Nephron progenitor cell (in vitro differentiated cells): ENCODE measurements at regions not wholly inside any gene's neighbourhood (a gene's known extent, or its start where the extent isn't known, plus 50 kb on each side); places are given as distances from the start of the nearest gene placed in this dataset.

Source experiments
- DNase-seq: peaks from one replicate; pipeline ENCODE4 v3.0.0; 2021
- H3K27ac Mint-ChIP-seq: 2 replicates; pipeline ENCODE4 v1.8.0; 2021; ENCODE audit warnings: mild to moderate bottlenecking, moderate library complexity, mixed read lengths
- H3K27me3 Mint-ChIP-seq: 2 replicates; pipeline ENCODE4 v1.8.0; 2021; ENCODE audit warnings: mild to moderate bottlenecking, low read depth, mixed read lengths; ENCODE audit not compliant: poor library complexity
- H3K36me3 Mint-ChIP-seq: 2 replicates; pipeline ENCODE4 v1.8.0; 2021; ENCODE audit warnings: low read depth, mixed read lengths
- H3K4me1 Mint-ChIP-seq: 2 replicates; pipeline ENCODE4 v1.8.0; 2021; ENCODE audit warnings: mixed read lengths
- H3K4me3 Mint-ChIP-seq: 2 replicates; pipeline ENCODE4 v1.8.0; 2021; ENCODE audit warnings: mild to moderate bottlenecking, moderate library complexity, mixed read lengths
- H3K9me3 Mint-ChIP-seq: 2 replicates; pipeline ENCODE4 v1.8.0; 2021; ENCODE audit warnings: mild to moderate bottlenecking, moderate library complexity, mixed read lengths
- CTCF ChIP-seq: fragments of 200-600 bp; sonication (generic); IDR thresholded peaks from 2 replicates; pipeline ENCODE4 v1.5.0; 2021; ENCODE audit warnings: antibody characterized with exemption

- Mint-ChIP-seq H3K4me1 (peaks cover 17% of the 10 kb centered on the region), H3K27ac (no peak overlapping the region), H3K4me3 (no peak overlapping the region), H3K36me3 (no peaks in the 10 kb centered on the region), H3K9me3 (peaks cover 3% of the 10 kb centered on the region), H3K27me3 (peaks cover 13% of the 10 kb centered on the region)
- TF ChIP-seq CTCF = no peak
- no peak for DNase-seq
Observed at GRCh38 chr17:72183194-72183685, 62.4 kb downstream of the SOX9 start.

GRCh38 chr17:72184805-72185204 lies 64.0 kb downstream of the SOX9 start:
- no peak for TF ChIP-seq CTCF
- no peak for DNase-seq
- no peak overlapping the region for H3K4me3 Mint-ChIP-seq

GRCh38 chr17:72185564-72185963 lies 64.7 kb downstream of the SOX9 start:
- peaks cover 17% of the 10 kb centered on the region for H3K4me1 Mint-ChIP-seq
- no peak for TF ChIP-seq CTCF
- no peak for DNase-seq
- peak overlapping the region; percentile 43 for H3K27ac Mint-ChIP-seq
- H3K36me3 Mint-ChIP-seq = no peaks in the 10 kb centered on the region
- peaks cover 10% of the 10 kb centered on the region for H3K27me3 Mint-ChIP-seq
- H3K4me3 Mint-ChIP-seq = no peak overlapping the region
- H3K9me3 Mint-ChIP-seq = peaks cover 3% of the 10 kb centered on the region

More at GRCh38 chr17:72184805-72185204, 64.0 kb downstream of the SOX9 start:
- Mint-ChIP-seq H3K4me1 (peaks cover 17% of the 10 kb centered on the region), H3K36me3 (no peaks in the 10 kb centered on the region), H3K27ac (peak overlapping the region; percentile 46), H3K9me3 (peaks cover 3% of the 10 kb centered on the region), H3K27me3 (peaks cover 10% of the 10 kb centered on the region)

- no peaks in the 10 kb centered on the region for H3K36me3 Mint-ChIP-seq
- no peak overlapping the region for H3K4me3 Mint-ChIP-seq
- H3K4me1 Mint-ChIP-seq = peaks cover 30% of the 10 kb centered on the region
- H3K27me3 Mint-ChIP-seq = peaks cover 6% of the 10 kb centered on the region
- no peaks in the 10 kb centered on the region for H3K9me3 Mint-ChIP-seq
- peak; percentile 30 for DNase-seq
- no peak overlapping the region for H3K27ac Mint-ChIP-seq
- TF ChIP-seq CTCF = no peak
Observed at GRCh38 chr17:72187556-72187955, 66.7 kb downstream of the SOX9 start.

GRCh38 chr17:72188801-72189200 lies 68.0 kb downstream of the SOX9 start:
- DNase-seq = no peak
- Mint-ChIP-seq H3K4me3 (no peak overlapping the region), H3K27me3 (peaks cover 6% of the 10 kb centered on the region), H3K36me3 (no peaks in the 10 kb centered on the region), H3K4me1 (peaks cover 29% of the 10 kb centered on the region), H3K9me3 (no peaks in the 10 kb centered on the region), H3K27ac (no peak overlapping the region)
- no peak for TF ChIP-seq CTCF

- peaks cover 29% of the 10 kb centered on the region for H3K4me1 Mint-ChIP-seq
- TF ChIP-seq CTCF = no peak
- peaks cover 2% of the 10 kb centered on the region for H3K27me3 Mint-ChIP-seq
Observed at GRCh38 chr17:72189768-72190593, 69.2 kb downstream of the SOX9 start.

More at GRCh38 chr17:72189768-72190593, 69.2 kb downstream of the SOX9 start:
- no peak for DNase-seq
- Mint-ChIP-seq H3K9me3 (no peaks in the 10 kb centered on the region), H3K4me3 (no peak overlapping the region), H3K27ac (peak overlapping the region; percentile 96), H3K36me3 (no peaks in the 10 kb centered on the region)
